GM23338 (cell line): ENCODE measurements at regions not wholly inside any gene's neighbourhood (a gene's known extent, or its start where the extent isn't known, plus 50 kb on each side); places are given as distances from the start of the nearest gene placed in this dataset.

Source experiments
- ATAC-seq: fragments of 200-7000 bp; cut with Tn5 transposase; 3 replicates; pipeline ENCODE4 v1.9.1; 2020
- DNase-seq: peaks from one replicate; pipeline ENCODE4 v3.0.0-alpha.2; 2015; ENCODE audit warnings: low spot score
- H2AFZ ChIP-seq: fragments of 200-600 bp; sonication (generic); 2 replicates; pipeline ENCODE4 v1.8.0; 2016; ENCODE audit warnings: antibody characterized with exemption, mild to moderate bottlenecking, moderate library complexity
- H3F3A ChIP-seq: fragments of 200-600 bp; sonication (generic); replicated peaks from 2 replicates; pipeline ENCODE4 v1.8.0; 2017; ENCODE audit warnings: antibody characterized with exemption, mixed run types, low read depth
- H3K27ac ChIP-seq: fragments of 200-600 bp; sonication (generic); 2 replicates; pipeline ENCODE4 v1.6.1; 2016; ENCODE audit warnings: low read depth
- H3K27me3 ChIP-seq: fragments of 200-600 bp; sonication (generic); 2 replicates; pipeline ENCODE4 v1.8.0; 2016; ENCODE audit warnings: mild to moderate bottlenecking, mixed run types, moderate library complexity; ENCODE audit not compliant: insufficient read depth
- H3K36me3 ChIP-seq: fragments of 200-600 bp; sonication (generic); 2 replicates; pipeline ENCODE4 v1.8.0; 2016; ENCODE audit warnings: mild to moderate bottlenecking; ENCODE audit not compliant: insufficient read depth
- H3K4me1 ChIP-seq: fragments of 200-600 bp; sonication (generic); 2 replicates; pipeline ENCODE4 v1.8.0; 2016; ENCODE audit warnings: mild to moderate bottlenecking, moderate library complexity; ENCODE audit not compliant: insufficient read depth
- H3K4me2 ChIP-seq: fragments of 200-600 bp; sonication (generic); 2 replicates; pipeline ENCODE4 v1.7.1; 2017; ENCODE audit warnings: mixed run types
- H3K4me3 ChIP-seq: fragments of 200-600 bp; sonication (generic); 2 replicates; pipeline ENCODE4 v1.6.1; 2016; ENCODE audit warnings: mixed run types
- H3K79me2 ChIP-seq: fragments of 200-600 bp; sonication (generic); replicated peaks from 2 replicates; pipeline ENCODE4 v1.8.0; 2017; ENCODE audit warnings: mild to moderate bottlenecking; ENCODE audit not compliant: insufficient read depth
- H3K9me2 ChIP-seq: fragments of 200-600 bp; sonication (generic); 2 replicates; pipeline ENCODE4 v1.8.0; 2017; ENCODE audit not compliant: insufficient read depth
- H4K20me1 ChIP-seq: fragments of 200-600 bp; sonication (generic); replicated peaks from 2 replicates; pipeline ENCODE4 v1.8.0; 2017; ENCODE audit warnings: mild to moderate bottlenecking; ENCODE audit not compliant: insufficient read depth
- H3K27ac Mint-ChIP-seq: 2 replicates; pipeline ENCODE4 v1.8.0; 2020; ENCODE audit warnings: inconsistent platforms, mild to moderate bottlenecking, moderate library complexity, mixed read lengths
- H3K27me3 Mint-ChIP-seq: 3 replicates; pipeline ENCODE4 v1.8.0; 2022; ENCODE audit warnings: low read depth, mild to moderate bottlenecking, moderate library complexity, mixed read lengths, inconsistent platforms; ENCODE audit not compliant: insufficient read depth, poor library complexity
- H3K36me3 Mint-ChIP-seq: 3 replicates; pipeline ENCODE4 v1.8.0; 2021; ENCODE audit warnings: low read depth, mild to moderate bottlenecking, inconsistent platforms, moderate library complexity, mixed read lengths
- H3K4me1 Mint-ChIP-seq: 3 replicates; pipeline ENCODE4 v1.8.0; 2020; ENCODE audit warnings: mild to moderate bottlenecking, inconsistent platforms, mixed read lengths
- H3K4me3 Mint-ChIP-seq: 3 replicates; pipeline ENCODE4 v1.8.0; 2021; ENCODE audit warnings: moderate library complexity, mild to moderate bottlenecking, inconsistent platforms, mixed read lengths
- H3K9me3 Mint-ChIP-seq: 3 replicates; pipeline ENCODE4 v1.8.0; 2020; ENCODE audit warnings: moderate library complexity, mild to moderate bottlenecking, inconsistent platforms, mixed read lengths
- CREB1 ChIP-seq: fragments of 250-450 bp; sonication (Bioruptor Pico); IDR thresholded peaks from 2 replicates; pipeline ENCODE4 v1.5.0; 2020; ENCODE audit warnings: low read depth, mild to moderate bottlenecking, moderate library complexity
- CTCF ChIP-seq, 2 experiments: fragments of 200-600 bp in 1 of 2; sonication (generic) in 1 of 2; conservative IDR thresholded peaks; 2 replicates each; pipeline versions ENCODE4 v1.5.1 to v1.6.1; 2016 to 2017; ENCODE audit warnings: antibody characterized with exemption in 2 of 2, low read depth in 2 of 2, mild to moderate bottlenecking in 2 of 2, moderate library complexity in 1 of 2
- ETS1 ChIP-seq: IDR thresholded peaks from 2 replicates; pipeline ENCODE4 v1.6.1; 2016; ENCODE audit warnings: antibody characterized with exemption
- EZH2 ChIP-seq: fragments of 200-600 bp; sonication (generic); IDR thresholded peaks from one replicate; pipeline ENCODE4 v1.8.0; 2017; ENCODE audit warnings: antibody characterized with exemption, mild to moderate bottlenecking, low read depth; ENCODE audit not compliant: unreplicated experiment
- EZH2phosphoT487 ChIP-seq: fragments of 200-600 bp; sonication (generic); IDR thresholded peaks from one replicate; pipeline ENCODE4 v1.8.1; 2018; ENCODE audit warnings: antibody characterized with exemption; ENCODE audit not compliant: unreplicated experiment
- JUNB ChIP-seq: IDR thresholded peaks from one replicate; pipeline ENCODE4 v1.6.1; 2016; ENCODE audit warnings: antibody characterized with exemption; ENCODE audit not compliant: unreplicated experiment
- NANOG ChIP-seq: IDR thresholded peaks from 2 replicates; pipeline ENCODE4 v1.6.1; 2016; ENCODE audit warnings: antibody characterized with exemption, borderline replicate concordance
- POLR2AphosphoS5 ChIP-seq: IDR thresholded peaks from 2 replicates; pipeline ENCODE4 v1.6.1; 2016; ENCODE audit warnings: antibody characterized with exemption, low read depth
- REST ChIP-seq: IDR thresholded peaks from one replicate; pipeline ENCODE4 v1.6.1; 2018; ENCODE audit warnings: antibody characterized with exemption; ENCODE audit not compliant: unreplicated experiment
- STAT1 ChIP-seq: IDR thresholded peaks from one replicate; pipeline ENCODE4 v1.6.1; 2016; ENCODE audit warnings: antibody characterized with exemption; ENCODE audit not compliant: unreplicated experiment
- ZNF114 ChIP-seq: fragments of 250-450 bp; sonication (Bioruptor Pico); IDR thresholded peaks from 2 replicates; pipeline ENCODE4 v1.5.0; 2020; ENCODE audit warnings: mild to moderate bottlenecking, moderate library complexity
- ZNF331 ChIP-seq: fragments of 250-450 bp; sonication (Bioruptor Pico); IDR thresholded peaks from 2 replicates; pipeline ENCODE4 v1.5.0; 2020; ENCODE audit warnings: low read depth, mild to moderate bottlenecking, moderate library complexity
- ZNF462 ChIP-seq: fragments of 250-450 bp; sonication (Bioruptor Pico); IDR thresholded peaks from 2 replicates; pipeline ENCODE4 v1.5.0; 2020; ENCODE audit warnings: mild to moderate bottlenecking, moderate library complexity

GRCh38 chr1:30812076-30812475, 54.5 kb upstream of the LAPTM5 start:
- H3K4me1 ChIP-seq, result peaks cover 30% of the 10 kb centered on the region
- H3K79me2 ChIP-seq, result no peaks in the 10 kb centered on the region
- H3F3A ChIP-seq, result no peaks in the 10 kb centered on the region
- DNase-seq (no peak), ATAC-seq (no peak)
- Mint-ChIP-seq H3K9me3 (no peaks in the 10 kb centered on the region), H3K36me3 (no peaks in the 10 kb centered on the region), H3K4me3 (no peak overlapping the region), H3K27ac (no peak overlapping the region), H3K27me3 (peaks cover 9% of the 10 kb centered on the region), H3K4me1 (peaks cover 38% of the 10 kb centered on the region)
- H3K4me3 ChIP-seq, result no peak overlapping the region
- H4K20me1 ChIP-seq, result no peaks in the 10 kb centered on the region
- no peaks in the 10 kb centered on the region for H3K9me2 ChIP-seq
- H3K4me2 ChIP-seq, result no peak overlapping the region
- H2AFZ ChIP-seq, result no peak overlapping the region
- TF ChIP-seq ZNF114 (no peak), EZH2 (no peak), ETS1 (no peak), EZH2phosphoT487 (no peak), JUNB (no peak), NANOG (no peak), ZNF331 (no peak), CREB1 (CRISPR knock-in tag) (no peak), POLR2AphosphoS5 (no peak), ZNF462 (CRISPR knock-in tag) (no peak), CTCF (conservative IDR thresholded peaks at IDR 0.05; ENCODE audit: low read depth in 2 of 2) (no peak), STAT1 (no peak), REST (no peak)
- H3K27me3 ChIP-seq, result no peaks in the 10 kb centered on the region
- H3K27ac ChIP-seq, result no peak overlapping the region
- no peaks in the 10 kb centered on the region for H3K36me3 ChIP-seq
